GM21367 (cell line): ENCODE measurements at regions not wholly inside any gene's neighbourhood (a gene's known extent, or its start where the extent isn't known, plus 50 kb on each side); places are given as distances from the start of the nearest gene placed in this dataset.

Source experiments
- ATAC-seq: cut with Tn5 transposase; IDR thresholded peaks from one replicate; pipeline ENCODE4 v1.9.1; 2021; ENCODE audit not compliant: unreplicated experiment

DNA sequence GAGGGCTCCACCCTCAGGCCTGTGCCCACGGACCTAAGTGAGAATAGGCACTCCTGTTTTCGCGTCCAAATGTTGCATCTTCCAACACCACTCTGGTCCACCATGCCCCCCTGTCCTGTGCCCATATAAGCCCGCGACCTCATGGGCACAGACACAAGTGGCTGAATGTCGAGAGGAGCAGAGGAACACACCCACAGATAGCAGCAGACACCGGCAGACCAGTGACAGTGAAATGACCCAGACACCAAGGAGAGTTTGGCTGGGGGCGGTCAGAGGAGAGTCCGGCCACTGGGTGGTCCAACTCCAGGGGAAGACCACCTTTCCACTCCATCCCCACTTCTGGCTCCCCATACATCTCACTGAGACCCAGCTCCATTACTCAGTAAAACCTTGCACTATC is 161.4 kb upstream of the DAB2 start:
- no peak for ATAC-seq

GRCh38 chr5:39584927-39585326 is 160.1 kb upstream of the DAB2 start:
- ATAC-seq: no peak

- no peak for ATAC-seq
Observed at GRCh38 chr5:39580702-39581453, 156.1 kb upstream of the DAB2 start.

GRCh38 chr5:39579750-39580149 is 155.0 kb upstream of the DAB2 start:
- ATAC-seq: no peak

GRCh38 chr5:39578887-39579497 is 154.2 kb upstream of the DAB2 start:
- ATAC-seq: no peak

- no peak for ATAC-seq
Observed at GRCh38 chr5:39577529-39577928, 152.7 kb upstream of the DAB2 start.

DNA sequence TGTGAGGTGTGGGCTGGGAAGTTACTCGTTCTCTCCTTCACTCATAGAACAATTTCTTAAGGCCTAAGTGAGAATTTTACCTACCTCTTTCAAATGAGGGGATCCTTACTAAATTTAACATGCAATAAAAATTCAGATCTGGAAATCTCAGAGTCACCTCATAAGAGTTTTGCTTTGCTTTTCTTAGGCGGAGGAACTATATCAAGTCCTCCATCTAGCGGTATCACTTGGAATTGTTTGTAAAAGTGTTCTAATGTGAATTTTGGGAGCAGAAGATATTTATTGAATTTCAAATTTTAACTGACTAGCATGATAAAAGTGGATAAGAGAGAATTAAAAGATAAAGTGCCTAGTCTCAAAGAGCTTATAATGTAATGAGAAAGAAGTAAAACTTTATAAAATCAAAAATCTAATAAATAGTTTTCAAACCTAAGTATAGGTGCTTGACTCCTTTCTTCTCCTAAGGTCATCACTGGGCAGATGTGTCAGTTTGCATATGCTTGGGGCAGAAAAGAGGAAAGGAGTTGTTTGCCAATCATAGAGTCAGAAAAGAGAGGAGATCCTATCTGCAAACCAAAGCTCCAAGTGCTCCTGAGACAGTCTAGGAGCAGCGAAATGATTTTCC is 145.7 kb upstream of the DAB2 start:
- ATAC-seq: no peak

- ATAC-seq: no peak
Observed at GRCh38 chr5:39569857-39570256, 145.1 kb upstream of the DAB2 start.

DNA sequence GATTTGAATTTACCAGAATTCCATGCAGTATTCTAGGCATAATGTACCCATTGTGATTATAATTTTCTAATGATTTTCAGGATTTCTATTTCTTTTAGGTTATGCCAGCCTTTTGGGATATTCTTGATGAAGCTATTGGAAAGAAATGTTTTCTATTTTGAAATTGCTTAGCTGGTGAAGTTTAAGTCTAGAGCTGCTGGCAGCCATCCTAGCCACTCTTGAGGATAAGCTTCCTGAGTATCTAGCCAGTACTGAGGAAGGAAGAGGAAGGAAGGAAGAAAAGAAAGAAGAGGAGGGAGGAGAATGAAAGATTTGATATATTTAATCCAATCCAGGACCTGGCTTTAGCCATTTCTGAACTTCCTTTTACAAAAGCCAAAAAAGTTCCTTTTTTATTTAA is 142.1 kb upstream of the DAB2 start:
- ATAC-seq: no peak

DNA sequence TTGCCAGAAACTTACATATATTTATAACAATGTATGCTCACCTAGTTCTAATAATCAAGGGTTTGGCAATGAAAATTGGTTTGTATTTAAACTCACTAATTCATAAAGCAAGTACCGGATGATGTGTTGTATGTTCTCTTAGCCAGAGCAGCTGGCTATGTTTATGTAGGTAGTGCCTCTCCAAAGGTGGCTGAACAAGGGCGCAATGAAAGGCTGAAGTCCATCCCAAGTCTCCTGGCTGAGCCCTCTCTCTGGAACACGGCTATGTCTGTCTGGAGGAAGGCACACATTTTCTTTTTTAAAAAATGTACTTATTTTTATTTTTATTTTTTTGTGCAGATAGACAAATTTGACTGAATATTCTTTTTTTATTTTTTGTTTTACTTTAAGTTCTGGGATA is 141.2 kb upstream of the DAB2 start:
- no peak for ATAC-seq

GRCh38 chr5:39561421-39561820 is 136.6 kb upstream of the DAB2 start:
- no peak for ATAC-seq

DNA sequence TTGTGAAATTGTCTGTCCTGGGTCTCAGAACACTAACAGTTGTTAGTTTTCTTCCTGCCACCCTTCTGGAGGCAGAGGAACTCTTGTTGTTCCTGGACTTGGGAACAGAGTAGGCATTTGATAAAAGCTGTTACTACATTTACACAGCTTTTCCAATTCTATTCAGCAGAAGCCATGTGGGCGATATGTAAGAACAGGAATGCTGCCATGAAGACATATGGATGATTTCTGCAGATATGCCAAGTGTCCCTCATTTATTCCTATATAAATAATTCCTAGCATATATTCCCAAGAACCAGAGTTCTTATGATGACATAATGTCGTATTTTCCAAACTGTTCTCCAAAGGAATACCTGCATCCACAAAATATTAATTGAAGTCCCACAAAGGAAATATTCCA is 135.9 kb upstream of the DAB2 start:
- no peak for ATAC-seq

- no peak for ATAC-seq
Observed at GRCh38 chr5:39559923-39560322, 135.1 kb upstream of the DAB2 start.

- no peak for ATAC-seq
Observed at GRCh38 chr5:39558541-39558940, 133.8 kb upstream of the DAB2 start.

GRCh38 chr5:39555788-39556187 is 131.0 kb upstream of the DAB2 start:
- ATAC-seq: no peak

DNA sequence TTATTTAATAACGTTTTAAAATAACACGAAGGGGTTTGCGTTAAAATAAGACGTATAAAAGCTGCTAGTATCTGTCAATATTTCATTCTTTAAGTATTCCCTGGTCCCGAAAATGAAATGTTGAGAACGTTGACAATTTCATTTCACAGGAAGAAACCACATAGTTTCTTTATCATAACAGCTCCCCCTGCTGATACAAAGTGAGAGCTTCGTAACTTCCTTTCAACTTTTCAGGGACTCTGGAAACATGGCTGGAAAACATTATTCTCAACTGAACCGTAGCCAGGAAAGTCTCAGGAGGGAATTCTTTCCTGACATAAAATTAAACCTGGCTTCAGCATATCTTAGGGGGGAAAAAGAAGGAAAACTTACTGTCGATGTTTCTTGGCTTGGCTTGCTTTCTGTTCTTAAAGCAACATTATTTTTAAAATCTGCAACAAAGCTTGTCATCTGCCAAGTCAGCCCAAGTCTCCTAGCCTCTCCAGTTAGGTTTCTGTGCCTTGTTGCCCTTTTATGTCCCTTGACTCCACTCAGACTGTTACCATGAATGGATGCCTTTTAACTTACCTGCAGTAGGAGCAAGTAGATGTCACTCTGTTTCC is 122.9 kb upstream of the DAB2 start:
- ATAC-seq: no peak

DNA sequence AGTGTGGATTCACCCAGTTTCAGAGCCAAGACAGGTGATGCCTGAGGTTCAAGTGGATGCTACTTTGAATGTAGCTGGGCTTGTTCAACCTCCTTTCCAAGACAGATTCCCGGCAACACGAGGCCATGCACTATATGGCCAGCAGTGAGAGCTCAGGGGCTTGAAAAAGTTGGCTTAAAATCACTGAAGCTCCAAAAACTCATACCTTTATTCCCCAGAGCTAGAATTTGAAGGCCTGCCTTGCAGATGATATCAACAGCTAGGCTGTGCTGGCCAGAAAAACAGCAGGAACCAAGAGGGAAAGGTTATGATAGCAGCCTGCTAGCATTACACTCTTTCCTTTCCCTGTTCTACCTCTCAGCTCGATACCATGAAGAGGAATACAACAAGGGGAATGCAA is 120.2 kb upstream of the DAB2 start:
- no peak for ATAC-seq

GRCh38 chr5:39543335-39543734 is 118.6 kb upstream of the DAB2 start:
- ATAC-seq: no peak

DNA sequence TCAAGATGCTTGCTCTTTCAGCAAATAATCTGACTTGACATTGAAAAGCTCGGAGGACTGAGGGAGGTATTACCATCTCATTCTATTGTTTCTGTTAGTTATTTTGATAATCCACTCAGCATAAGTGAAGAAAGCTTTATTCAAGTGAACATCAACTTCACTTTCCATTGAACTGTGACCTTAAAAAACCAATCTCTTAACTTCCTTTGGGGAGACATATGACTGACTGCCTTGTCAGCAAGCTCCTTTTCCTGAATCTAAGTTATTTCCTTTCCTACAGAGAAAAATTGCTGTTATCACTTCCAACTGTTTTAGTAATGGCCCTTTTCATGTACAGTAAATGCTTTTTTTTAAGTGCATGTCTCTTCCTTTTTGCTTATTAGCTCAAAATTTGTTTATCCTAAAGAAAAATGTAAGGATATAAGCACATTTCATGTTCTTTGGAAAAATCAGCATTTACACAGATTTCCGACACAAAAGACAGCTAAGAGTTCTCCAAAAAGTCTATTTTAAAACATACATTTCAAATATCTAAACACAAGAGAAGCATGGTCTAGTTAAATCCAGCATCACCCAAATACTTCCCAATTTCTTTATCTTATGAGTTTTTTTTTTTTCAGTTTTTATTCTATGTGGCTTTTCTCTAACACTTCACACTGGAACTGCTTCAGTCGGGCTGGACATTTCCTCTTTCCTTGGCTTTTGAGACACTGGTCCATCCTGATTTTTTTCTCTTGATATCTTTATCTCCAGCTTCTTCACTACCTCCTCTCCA is 117.9 kb upstream of the DAB2 start:
- no peak for ATAC-seq

- ATAC-seq: no peak
Observed at GRCh38 chr5:39541920-39542319, 117.1 kb upstream of the DAB2 start.

- no peak for ATAC-seq
Observed at GRCh38 chr5:39539470-39539869, 114.7 kb upstream of the DAB2 start.
